ENCODE measurements at regions not wholly inside any gene's neighbourhood (a gene's known extent, or its start where the extent isn't known, plus 50 kb on each side); places are given as distances from the start of the nearest gene placed in this dataset.

GRCh38 chr6:15734118-15734897, 71.5 kb upstream of the DTNBP1 start:
- TF ChIP-seq, protein P1, sequence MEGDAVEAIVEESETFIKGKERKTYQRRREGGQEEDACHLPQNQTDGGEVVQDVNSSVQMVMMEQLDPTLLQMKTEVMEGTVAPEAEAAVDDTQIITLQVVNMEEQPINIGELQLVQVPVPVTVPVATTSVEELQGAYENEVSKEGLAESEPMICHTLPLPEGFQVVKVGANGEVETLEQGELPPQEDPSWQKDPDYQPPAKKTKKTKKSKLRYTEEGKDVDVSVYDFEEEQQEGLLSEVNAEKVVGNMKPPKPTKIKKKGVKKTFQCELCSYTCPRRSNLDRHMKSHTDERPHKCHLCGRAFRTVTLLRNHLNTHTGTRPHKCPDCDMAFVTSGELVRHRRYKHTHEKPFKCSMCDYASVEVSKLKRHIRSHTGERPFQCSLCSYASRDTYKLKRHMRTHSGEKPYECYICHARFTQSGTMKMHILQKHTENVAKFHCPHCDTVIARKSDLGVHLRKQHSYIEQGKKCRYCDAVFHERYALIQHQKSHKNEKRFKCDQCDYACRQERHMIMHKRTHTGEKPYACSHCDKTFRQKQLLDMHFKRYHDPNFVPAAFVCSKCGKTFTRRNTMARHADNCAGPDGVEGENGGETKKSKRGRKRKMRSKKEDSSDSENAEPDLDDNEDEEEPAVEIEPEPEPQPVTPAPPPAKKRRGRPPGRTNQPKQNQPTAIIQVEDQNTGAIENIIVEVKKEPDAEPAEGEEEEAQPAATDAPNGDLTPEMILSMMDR (IDR thresholded peaks at IDR 0.05), result no peak
- TF ChIP-seq, protein P2, sequence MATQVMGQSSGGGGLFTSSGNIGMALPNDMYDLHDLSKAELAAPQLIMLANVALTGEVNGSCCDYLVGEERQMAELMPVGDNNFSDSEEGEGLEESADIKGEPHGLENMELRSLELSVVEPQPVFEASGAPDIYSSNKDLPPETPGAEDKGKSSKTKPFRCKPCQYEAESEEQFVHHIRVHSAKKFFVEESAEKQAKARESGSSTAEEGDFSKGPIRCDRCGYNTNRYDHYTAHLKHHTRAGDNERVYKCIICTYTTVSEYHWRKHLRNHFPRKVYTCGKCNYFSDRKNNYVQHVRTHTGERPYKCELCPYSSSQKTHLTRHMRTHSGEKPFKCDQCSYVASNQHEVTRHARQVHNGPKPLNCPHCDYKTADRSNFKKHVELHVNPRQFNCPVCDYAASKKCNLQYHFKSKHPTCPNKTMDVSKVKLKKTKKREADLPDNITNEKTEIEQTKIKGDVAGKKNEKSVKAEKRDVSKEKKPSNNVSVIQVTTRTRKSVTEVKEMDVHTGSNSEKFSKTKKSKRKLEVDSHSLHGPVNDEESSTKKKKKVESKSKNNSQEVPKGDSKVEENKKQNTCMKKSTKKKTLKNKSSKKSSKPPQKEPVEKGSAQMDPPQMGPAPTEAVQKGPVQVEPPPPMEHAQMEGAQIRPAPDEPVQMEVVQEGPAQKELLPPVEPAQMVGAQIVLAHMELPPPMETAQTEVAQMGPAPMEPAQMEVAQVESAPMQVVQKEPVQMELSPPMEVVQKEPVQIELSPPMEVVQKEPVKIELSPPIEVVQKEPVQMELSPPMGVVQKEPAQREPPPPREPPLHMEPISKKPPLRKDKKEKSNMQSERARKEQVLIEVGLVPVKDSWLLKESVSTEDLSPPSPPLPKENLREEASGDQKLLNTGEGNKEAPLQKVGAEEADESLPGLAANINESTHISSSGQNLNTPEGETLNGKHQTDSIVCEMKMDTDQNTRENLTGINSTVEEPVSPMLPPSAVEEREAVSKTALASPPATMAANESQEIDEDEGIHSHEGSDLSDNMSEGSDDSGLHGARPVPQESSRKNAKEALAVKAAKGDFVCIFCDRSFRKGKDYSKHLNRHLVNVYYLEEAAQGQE (IDR thresholded peaks at IDR 0.05; ENCODE audit: insufficient read depth in 1 of 2, low read depth in 2 of 2, low read length in 1 of 2), result no peak
- TF ChIP-seq POLR2AphosphoS5 (IDR thresholded peaks at IDR 0.05; ENCODE audit: low read depth, low read length), result no peak

Data from Panc1 (cell line).